C4-2B (cell line): ENCODE measurements at regions not wholly inside any gene's neighbourhood (a gene's known extent, or its start where the extent isn't known, plus 50 kb on each side); places are given as distances from the start of the nearest gene placed in this dataset.

Experiments used
- CTCF ChIP-seq: fragments of 450-650 bp; conservative IDR thresholded peaks from 2 replicates; pipeline ENCODE4 v1.5.1; 2017; ENCODE audit warnings: mild to moderate bottlenecking
- ZFX ChIP-seq: fragments of 450-650 bp; IDR thresholded peaks from 2 replicates; pipeline ENCODE4 v1.6.1; 2017

GRCh38 chr16:5944971-5945370 lies 847.4 kb upstream of the EEF2KMT start:
- TF ChIP-seq CTCF (no peak), ZFX (no peak)
